AG09319 (cell line): ENCODE measurements at regions not wholly inside any gene's neighbourhood (a gene's known extent, or its start where the extent isn't known, plus 50 kb on each side); places are given as distances from the start of the nearest gene placed in this dataset.

Source experiments
- DNase-seq: peaks from one replicate; pipeline ENCODE4 v3.0.0-alpha.2; 2010; ENCODE audit warnings: low read depth; ENCODE audit errors: extremely low read depth
- TF ChIP-seq, protein P1 (sequence below): IDR thresholded peaks from 2 replicates; pipeline ENCODE4 v1.5.1; 2011; ENCODE audit warnings: low read depth, mild to moderate bottlenecking, inconsistent platforms, low read length, moderate library complexity

DNA sequence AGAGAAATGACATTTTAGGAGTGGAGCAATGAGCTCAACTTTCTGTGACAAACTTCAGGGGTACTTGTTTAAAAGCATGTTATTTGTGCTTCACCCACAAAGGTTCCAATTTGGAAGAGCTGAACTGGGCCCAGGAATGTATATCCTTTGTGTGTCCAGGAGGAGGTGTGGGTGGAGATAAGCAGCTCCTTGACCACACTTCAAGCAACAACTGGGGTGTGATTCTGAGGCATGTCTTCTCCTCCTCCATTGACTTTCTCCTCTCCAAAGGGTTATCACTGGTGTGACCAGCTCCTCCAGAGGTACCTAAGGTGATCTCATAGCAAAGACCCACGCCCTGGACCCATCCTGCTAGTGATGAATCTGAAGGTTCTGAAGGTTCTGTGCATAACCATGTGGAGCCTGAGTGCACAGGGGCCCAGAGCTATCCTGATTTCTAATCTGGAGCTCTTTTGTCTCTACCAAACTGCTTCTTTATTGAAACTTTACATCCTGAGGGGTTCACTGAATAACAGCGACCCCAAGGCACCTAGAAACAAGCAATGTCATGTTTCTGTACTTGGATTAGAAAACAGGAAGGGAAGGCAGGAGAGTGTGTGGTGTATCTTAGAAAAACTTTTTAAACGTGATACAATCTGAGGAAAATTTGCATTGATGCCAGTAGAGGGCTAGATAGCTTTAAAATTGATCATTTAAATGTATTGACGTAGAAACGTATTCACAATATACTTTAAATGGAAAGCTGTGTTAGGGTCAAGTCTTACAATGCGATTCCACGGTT lies 60.9 kb upstream of the CD93 start:
- DNase-seq = no peak

DNA sequence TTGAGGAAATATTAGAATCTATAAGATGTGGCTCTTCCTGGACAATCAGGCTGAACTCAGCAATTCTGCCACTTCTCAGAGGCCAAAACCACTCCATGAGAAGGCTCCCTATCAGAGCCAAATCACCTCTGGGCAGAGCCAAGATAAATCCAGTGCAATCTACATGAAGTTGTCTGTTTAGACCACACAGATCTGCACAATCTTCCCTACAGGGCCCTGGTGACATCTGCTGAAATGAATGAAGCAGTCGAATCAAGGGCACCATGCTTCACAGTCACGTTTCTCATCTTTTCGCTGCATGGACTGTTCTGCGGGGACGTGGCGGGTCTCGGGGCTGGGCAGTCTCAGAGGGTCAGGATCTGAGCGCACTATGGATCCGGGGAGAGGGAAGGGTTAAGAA lies 60.1 kb upstream of the CD93 start:
- TF ChIP-seq, protein P1, sequence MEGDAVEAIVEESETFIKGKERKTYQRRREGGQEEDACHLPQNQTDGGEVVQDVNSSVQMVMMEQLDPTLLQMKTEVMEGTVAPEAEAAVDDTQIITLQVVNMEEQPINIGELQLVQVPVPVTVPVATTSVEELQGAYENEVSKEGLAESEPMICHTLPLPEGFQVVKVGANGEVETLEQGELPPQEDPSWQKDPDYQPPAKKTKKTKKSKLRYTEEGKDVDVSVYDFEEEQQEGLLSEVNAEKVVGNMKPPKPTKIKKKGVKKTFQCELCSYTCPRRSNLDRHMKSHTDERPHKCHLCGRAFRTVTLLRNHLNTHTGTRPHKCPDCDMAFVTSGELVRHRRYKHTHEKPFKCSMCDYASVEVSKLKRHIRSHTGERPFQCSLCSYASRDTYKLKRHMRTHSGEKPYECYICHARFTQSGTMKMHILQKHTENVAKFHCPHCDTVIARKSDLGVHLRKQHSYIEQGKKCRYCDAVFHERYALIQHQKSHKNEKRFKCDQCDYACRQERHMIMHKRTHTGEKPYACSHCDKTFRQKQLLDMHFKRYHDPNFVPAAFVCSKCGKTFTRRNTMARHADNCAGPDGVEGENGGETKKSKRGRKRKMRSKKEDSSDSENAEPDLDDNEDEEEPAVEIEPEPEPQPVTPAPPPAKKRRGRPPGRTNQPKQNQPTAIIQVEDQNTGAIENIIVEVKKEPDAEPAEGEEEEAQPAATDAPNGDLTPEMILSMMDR = no peak
- no peak for DNase-seq

More for the DNA sequence above, 60.9 kb upstream of the CD93 start:
- TF ChIP-seq, protein P1 = no peak

DNA sequence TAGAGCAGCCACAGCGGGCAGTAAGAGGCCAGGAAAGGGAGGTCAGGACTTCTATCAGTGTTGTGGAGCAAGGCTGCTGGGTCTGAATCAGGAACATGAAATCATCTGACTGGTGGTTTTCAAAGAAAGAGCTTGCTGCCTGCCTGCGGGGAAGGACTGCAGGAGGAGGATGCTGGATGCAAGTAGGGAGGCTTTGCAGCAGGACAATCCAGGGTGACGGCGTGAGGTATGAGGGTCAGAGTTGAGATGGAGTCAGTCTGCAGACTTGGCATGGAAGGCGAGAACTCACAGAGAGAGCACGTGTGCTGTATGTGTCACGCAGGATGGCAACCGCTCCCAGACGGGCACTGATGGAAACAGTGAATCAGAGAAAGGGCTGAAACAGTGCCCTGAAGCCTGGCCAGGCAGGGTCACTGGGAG lies 59.2 kb upstream of the CD93 start:
- DNase-seq = peak; percentile 54
- TF ChIP-seq, protein P1 = no peak

DNA sequence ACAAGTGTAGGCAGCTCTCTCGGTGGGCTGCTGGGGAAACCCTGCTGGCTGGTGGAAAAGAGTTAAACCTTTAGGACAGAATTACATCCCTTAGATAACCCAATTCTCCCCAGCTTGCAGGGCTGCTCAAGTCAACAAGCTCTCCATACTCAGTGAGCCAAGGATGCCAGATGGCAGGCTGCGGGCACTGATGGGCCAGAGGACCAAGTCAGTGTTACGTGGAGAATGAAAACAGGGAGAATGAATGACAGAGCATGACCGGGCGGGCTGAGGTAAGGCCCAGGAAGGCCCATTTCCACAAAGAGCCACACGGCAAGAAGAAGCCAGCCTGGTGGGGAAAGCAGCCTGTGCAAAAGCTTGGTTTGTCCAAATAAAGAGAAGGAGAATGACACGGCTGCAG lies 58.7 kb upstream of the CD93 start:
- TF ChIP-seq, protein P1 = no peak
- DNase-seq = no peak

DNA sequence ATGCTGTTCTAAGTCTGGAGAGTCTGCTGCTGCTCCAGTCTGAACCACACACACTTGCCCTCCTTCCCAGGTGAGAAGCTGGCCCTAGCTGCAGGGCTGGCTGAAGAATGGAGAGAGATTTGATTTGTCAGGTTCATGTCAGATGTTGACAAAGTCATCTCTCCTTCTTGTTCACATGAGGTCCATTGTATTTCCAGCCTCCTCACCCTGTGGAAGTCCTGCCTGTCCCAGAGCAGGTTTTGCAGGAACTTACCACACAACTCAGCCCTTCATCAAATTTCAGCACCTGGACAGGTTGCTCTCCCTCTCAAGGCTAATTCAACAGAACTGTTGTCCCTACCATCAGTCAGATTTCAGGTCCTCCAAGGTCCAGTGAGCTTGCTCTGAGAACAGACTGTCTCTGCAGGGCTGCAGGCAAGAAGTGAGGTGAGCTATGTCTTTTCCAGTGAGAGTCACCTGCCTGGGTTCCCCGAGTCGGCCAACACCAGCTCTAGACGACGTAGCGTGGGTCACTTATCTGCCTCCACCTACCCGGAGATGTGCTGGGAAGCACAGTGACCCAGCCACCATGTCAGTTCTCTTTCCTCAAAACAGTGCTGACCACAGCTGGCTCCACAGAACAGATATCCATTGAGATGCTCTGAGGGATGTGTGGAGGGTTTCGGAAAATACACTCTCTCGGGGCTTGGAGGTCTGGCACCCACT lies 58.0 kb upstream of the CD93 start:
- no peak for DNase-seq
- TF ChIP-seq, protein P1 = no peak

DNA sequence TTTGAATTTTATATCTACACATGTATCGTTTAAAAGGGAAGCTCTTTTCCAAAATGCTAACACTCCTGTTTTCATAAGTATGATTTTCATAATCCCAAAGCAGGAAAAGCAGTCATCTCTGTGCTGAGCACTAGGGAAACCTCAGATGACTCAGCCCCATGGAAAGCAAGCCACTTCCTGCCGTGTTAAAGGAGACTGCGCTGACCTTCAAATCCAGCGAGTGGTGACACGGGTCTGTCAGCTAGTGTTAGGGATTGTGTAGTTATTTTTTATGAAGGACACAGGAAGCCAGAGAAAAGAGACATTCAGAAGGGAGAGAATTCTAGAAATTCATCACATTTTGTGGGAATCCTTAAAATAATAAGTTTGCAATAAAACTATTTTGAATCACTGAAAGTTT lies 57.0 kb upstream of the CD93 start:
- no peak for DNase-seq
- TF ChIP-seq, protein P1 = no peak
